K562 (cell line): ENCODE measurements at regions not wholly inside any gene's neighbourhood (a gene's known extent, or its start where the extent isn't known, plus 50 kb on each side); places are given as distances from the start of the nearest gene placed in this dataset.

Experiments used
- CBX8 ChIP-seq: fragments of 200-600 bp; sonication (generic); IDR thresholded peaks from 2 replicates; pipeline ENCODE4 v1.6.1; 2012; ENCODE audit warnings: borderline replicate concordance, mixed run types, low read depth, mild to moderate bottlenecking, moderate library complexity, mixed read lengths, low read length, control low read depth, inconsistent platforms; ENCODE audit not compliant: poor library complexity, severe bottlenecking; ENCODE audit errors: extremely low read depth
- EP300 ChIP-seq: IDR thresholded peaks from 2 replicates; pipeline ENCODE4 v1.6.1; 2012; ENCODE audit warnings: low read length, improper control_type of control experiment
- HDAC2 ChIP-seq: fragments of 450-650 bp; IDR thresholded peaks from 2 replicates; pipeline ENCODE4 v1.6.1; 2016; ENCODE audit warnings: mild to moderate bottlenecking
- KLF16 ChIP-seq: IDR thresholded peaks from 2 replicates; pipeline ENCODE4 v1.6.1; 2016; ENCODE audit warnings: antibody characterized with exemption
- POLR2A ChIP-seq: fragments of 450-650 bp; conservative IDR thresholded peaks from 2 replicates; pipeline ENCODE4 v1.6.1; 2016
- RBM25 ChIP-seq: fragments of 200-400 bp; formaldehyde crosslinking; IDR thresholded peaks from 2 replicates; pipeline ENCODE4 v1.6.1; 2018; ENCODE audit warnings: low read length, low read depth, moderate library complexity; ENCODE audit not compliant: severe bottlenecking
- TAF1 ChIP-seq: IDR thresholded peaks from 2 replicates; pipeline ENCODE4 v1.6.1; 2011; ENCODE audit warnings: mild to moderate bottlenecking, low read length, moderate library complexity; ENCODE audit not compliant: insufficient read depth, control insufficient read depth, severe bottlenecking; ENCODE audit errors: extremely low read depth
- ZC3H11A ChIP-seq: IDR thresholded peaks from 2 replicates; pipeline ENCODE4 v1.6.1; 2012; ENCODE audit warnings: low read depth, low read length, improper control_type of control experiment
- ZNF75A ChIP-seq: fragments of 450-650 bp; formaldehyde crosslinking; IDR thresholded peaks from 2 replicates; pipeline ENCODE4 v1.4.0; 2020; ENCODE audit warnings: mild to moderate bottlenecking
- TF ChIP-seq, protein P1 (sequence below): sonication (generic); formaldehyde crosslinking; IDR thresholded peaks from 2 replicates; pipeline ENCODE4 v1.8.0; 2022; ENCODE audit warnings: missing genetic modification reagents, mild to moderate bottlenecking, borderline replicate concordance
- TF ChIP-seq, protein P2 (sequence below): sonication (generic); formaldehyde crosslinking; IDR thresholded peaks from 2 replicates; pipeline ENCODE4 v1.8.1; 2023; ENCODE audit warnings: mild to moderate bottlenecking, missing genetic modification reagents, moderate library complexity

DNA sequence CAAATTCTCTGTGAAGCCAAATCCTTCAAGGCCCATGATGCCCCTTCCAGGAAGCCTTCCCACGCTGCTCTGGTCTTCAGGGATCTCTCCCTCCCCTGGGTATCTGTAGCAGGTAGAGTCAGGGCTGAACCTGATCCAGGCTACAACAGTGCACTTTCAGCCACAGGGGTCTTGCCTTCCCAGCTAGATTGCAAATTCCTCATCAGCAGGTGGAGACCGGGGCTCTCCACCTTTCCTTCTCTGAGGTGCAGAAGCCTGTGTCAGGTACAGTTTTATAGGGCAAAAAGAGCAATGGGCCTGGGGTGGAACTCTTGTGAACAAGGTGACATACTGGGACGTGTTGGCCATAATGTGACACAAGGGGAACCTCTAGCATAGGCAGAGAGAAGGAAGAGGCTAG, 312.9 kb downstream of the MYCN start:
- TF ChIP-seq, protein P1, sequence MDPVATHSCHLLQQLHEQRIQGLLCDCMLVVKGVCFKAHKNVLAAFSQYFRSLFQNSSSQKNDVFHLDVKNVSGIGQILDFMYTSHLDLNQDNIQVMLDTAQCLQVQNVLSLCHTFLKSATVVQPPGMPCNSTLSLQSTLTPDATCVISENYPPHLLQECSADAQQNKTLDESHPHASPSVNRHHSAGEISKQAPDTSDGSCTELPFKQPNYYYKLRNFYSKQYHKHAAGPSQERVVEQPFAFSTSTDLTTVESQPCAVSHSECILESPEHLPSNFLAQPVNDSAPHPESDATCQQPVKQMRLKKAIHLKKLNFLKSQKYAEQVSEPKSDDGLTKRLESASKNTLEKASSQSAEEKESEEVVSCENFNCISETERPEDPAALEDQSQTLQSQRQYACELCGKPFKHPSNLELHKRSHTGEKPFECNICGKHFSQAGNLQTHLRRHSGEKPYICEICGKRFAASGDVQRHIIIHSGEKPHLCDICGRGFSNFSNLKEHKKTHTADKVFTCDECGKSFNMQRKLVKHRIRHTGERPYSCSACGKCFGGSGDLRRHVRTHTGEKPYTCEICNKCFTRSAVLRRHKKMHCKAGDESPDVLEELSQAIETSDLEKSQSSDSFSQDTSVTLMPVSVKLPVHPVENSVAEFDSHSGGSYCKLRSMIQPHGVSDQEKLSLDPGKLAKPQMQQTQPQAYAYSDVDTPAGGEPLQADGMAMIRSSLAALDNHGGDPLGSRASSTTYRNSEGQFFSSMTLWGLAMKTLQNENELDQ (CRISPR knock-in tag): no peak
- TF ChIP-seq ZNF75A (CRISPR knock-in tag) (no peak), ZC3H11A (no peak), CBX8 (no peak), HDAC2 (no peak), RBM25 (no peak), EP300 (no peak), KLF16 (no peak), TAF1 (no peak), POLR2A (no peak)
- TF ChIP-seq, protein P2, sequence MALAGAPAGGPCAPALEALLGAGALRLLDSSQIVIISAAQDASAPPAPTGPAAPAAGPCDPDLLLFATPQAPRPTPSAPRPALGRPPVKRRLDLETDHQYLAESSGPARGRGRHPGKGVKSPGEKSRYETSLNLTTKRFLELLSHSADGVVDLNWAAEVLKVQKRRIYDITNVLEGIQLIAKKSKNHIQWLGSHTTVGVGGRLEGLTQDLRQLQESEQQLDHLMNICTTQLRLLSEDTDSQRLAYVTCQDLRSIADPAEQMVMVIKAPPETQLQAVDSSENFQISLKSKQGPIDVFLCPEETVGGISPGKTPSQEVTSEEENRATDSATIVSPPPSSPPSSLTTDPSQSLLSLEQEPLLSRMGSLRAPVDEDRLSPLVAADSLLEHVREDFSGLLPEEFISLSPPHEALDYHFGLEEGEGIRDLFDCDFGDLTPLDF: no peak
